ENCODE measurements at regions not wholly inside any gene's neighbourhood (a gene's known extent, or its start where the extent isn't known, plus 50 kb on each side); places are given as distances from the start of the nearest gene placed in this dataset.

DNA sequence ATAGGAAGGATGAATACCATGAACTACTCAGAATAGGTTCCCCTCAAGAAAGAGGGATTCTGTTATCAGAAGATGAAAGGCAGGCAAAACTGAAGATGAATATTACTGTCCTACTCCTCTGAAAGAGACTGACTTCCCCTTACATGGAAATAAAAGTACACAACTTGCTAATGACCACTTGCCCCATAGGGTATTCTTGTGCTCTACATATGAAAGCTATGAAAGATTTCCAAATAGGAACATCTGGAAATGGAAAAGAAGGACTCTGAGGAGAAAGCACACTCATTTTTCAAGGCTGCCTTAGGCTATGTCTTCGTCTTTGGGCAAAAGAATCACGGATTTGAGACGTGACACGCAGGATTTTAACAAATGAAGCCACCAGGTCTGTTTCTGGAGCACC lies 170.1 kb upstream of the DAB1 start:
- TF ChIP-seq EZH2 (IDR thresholded peaks at IDR 0.05; ENCODE audit: insufficient read depth, poor library complexity, severe bottlenecking) (no peak), EZH2phosphoT487 (IDR thresholded peaks at IDR 0.05; ENCODE audit: insufficient read depth, low read depth) (no peak)
